ENCODE measurements at regions not wholly inside any gene's neighbourhood (a gene's known extent, or its start where the extent isn't known, plus 50 kb on each side); places are given as distances from the start of the nearest gene placed in this dataset.

DNA sequence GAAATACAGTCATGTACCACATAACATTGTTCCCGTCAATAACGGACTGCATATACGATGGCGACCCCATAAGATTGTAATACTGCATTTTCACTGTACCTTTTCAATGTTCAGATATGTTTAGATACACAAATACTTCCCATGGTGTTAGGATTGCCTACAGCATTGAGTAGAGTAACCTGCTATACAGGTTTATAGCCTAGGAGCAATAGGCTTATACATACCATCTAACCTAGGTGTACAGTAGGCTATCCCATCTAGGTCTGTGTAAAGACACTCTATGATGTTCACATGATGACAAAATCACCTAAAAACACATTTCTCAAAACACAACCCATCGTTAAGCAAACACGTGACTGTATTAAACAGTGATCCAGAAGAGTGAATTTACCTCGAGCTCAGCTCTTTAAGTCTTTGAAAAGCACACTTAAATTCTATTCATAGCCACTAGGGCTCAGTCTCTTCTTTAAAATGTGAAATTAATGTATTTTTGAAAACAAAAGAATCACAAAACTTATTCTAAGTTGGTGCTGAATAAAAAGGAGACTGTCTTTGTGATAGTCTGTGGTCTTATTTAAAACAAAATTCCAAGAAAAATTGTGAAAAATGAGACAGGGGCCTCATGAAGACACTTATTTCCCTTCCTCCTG is 239.1 kb upstream of the ARID2 start:
- DNase-seq (ENCODE audit: low spot score) = no peak
- no peaks in the 10 kb centered on the region for H3K9me3 ChIP-seq (ENCODE audit: low read depth, low read length, poor library complexity, severe bottlenecking)
- H3K27me3 ChIP-seq (replicated peaks; ENCODE audit: insufficient read depth, low read depth, low read length, poor library complexity) = no peaks in the 10 kb centered on the region
- POLR2A ChIA-PET (ENCODE audit: low non-redundant PET) = no interaction called here
- H3K4me3 ChIP-seq (ENCODE audit: low read depth, low read length, poor library complexity, severe bottlenecking) = no peak overlapping the region
- TF ChIP-seq, protein P1, sequence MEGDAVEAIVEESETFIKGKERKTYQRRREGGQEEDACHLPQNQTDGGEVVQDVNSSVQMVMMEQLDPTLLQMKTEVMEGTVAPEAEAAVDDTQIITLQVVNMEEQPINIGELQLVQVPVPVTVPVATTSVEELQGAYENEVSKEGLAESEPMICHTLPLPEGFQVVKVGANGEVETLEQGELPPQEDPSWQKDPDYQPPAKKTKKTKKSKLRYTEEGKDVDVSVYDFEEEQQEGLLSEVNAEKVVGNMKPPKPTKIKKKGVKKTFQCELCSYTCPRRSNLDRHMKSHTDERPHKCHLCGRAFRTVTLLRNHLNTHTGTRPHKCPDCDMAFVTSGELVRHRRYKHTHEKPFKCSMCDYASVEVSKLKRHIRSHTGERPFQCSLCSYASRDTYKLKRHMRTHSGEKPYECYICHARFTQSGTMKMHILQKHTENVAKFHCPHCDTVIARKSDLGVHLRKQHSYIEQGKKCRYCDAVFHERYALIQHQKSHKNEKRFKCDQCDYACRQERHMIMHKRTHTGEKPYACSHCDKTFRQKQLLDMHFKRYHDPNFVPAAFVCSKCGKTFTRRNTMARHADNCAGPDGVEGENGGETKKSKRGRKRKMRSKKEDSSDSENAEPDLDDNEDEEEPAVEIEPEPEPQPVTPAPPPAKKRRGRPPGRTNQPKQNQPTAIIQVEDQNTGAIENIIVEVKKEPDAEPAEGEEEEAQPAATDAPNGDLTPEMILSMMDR (conservative IDR thresholded peaks at IDR 0.05; ENCODE audit: low read depth, low read length) = no peak; the same call in 1 of the 2 replicates
- no peak for TF ChIP-seq EZH2 (IDR thresholded peaks at IDR 0.05; ENCODE audit: borderline replicate concordance, low read depth, low read length, poor library complexity, severe bottlenecking)
- no peaks in the 10 kb centered on the region for H3K36me3 ChIP-seq (ENCODE audit: insufficient read depth, low read length, poor library complexity, severe bottlenecking)
- BruUV-seq (replicated peaks) = no TSS peak
- CTCF ChIA-PET = no interaction called here
- H3K4me1 ChIP-seq (ENCODE audit: insufficient read depth, low read length, poor library complexity, severe bottlenecking) = no peaks in the 10 kb centered on the region
- no peak overlapping the region for H3K27ac ChIP-seq (ENCODE audit: low read depth, low read length, poor library complexity, severe bottlenecking)
- intact Hi-C loops (cut with micrococcal nuclease; ENCODE audit: unreplicated experiment) = no loop called here

DNA sequence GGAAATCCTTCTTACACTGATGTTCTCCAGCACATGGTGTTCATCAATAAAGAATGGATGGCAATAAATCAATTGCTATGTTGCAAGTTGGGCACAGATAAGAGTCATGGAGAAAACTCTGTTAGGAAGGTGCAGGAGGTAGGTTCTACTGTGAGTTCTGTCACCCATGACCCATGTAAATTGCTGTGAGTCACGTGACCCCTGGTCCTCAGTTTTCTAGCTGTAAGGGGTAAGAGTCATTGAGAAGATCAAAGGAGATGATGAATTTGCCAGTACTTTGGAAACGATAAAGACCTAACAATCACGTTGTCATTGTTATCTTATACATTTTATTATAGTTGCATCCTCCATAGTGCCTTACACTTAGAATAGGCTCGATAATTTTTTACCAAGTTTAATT is 235.2 kb upstream of the ARID2 start:
- H3K4me1 ChIP-seq (ENCODE audit: insufficient read depth, low read length, poor library complexity, severe bottlenecking) = no peaks in the 10 kb centered on the region
- no peak overlapping the region for H3K4me3 ChIP-seq (ENCODE audit: low read depth, low read length, poor library complexity, severe bottlenecking)
- ChIA-PET CTCF (no interaction called here), POLR2A (ENCODE audit: low non-redundant PET) (no interaction called here)
- H3K27ac ChIP-seq (ENCODE audit: low read depth, low read length, poor library complexity, severe bottlenecking) = no peak overlapping the region
- H3K9me3 ChIP-seq (ENCODE audit: low read depth, low read length, poor library complexity, severe bottlenecking) = no peaks in the 10 kb centered on the region
- intact Hi-C loops (cut with micrococcal nuclease; ENCODE audit: unreplicated experiment) = no loop called here
- no peaks in the 10 kb centered on the region for H3K27me3 ChIP-seq (replicated peaks; ENCODE audit: insufficient read depth, low read depth, low read length, poor library complexity)
- DNase-seq (ENCODE audit: low spot score) = no peak
- TF ChIP-seq, protein P1 (conservative IDR thresholded peaks at IDR 0.05; ENCODE audit: low read depth, low read length) = no peak
- TF ChIP-seq EZH2 (IDR thresholded peaks at IDR 0.05; ENCODE audit: borderline replicate concordance, low read depth, low read length, poor library complexity, severe bottlenecking) = no peak
- no peaks in the 10 kb centered on the region for H3K36me3 ChIP-seq (ENCODE audit: insufficient read depth, low read length, poor library complexity, severe bottlenecking)
- BruUV-seq (replicated peaks) = no TSS peak

- POLR2A ChIA-PET (ENCODE audit: low non-redundant PET) = no interaction called here
- no TSS peak for BruUV-seq (replicated peaks)
- Histone ChIP-seq H3K4me1 (ENCODE audit: insufficient read depth, low read length, poor library complexity, severe bottlenecking) (no peaks in the 10 kb centered on the region), H3K36me3 (ENCODE audit: insufficient read depth, low read length, poor library complexity, severe bottlenecking) (no peaks in the 10 kb centered on the region), H3K9me3 (ENCODE audit: low read depth, low read length, poor library complexity, severe bottlenecking) (no peaks in the 10 kb centered on the region), H3K27me3 (replicated peaks; ENCODE audit: insufficient read depth, low read depth, low read length, poor library complexity) (no peaks in the 10 kb centered on the region), H3K4me3 (ENCODE audit: low read depth, low read length, poor library complexity, severe bottlenecking) (no peak overlapping the region), H3K27ac (ENCODE audit: low read depth, low read length, poor library complexity, severe bottlenecking) (no peak overlapping the region)
- TF ChIP-seq, protein P1 (conservative IDR thresholded peaks at IDR 0.05; ENCODE audit: low read depth, low read length) = no peak
- no peak for TF ChIP-seq EZH2 (IDR thresholded peaks at IDR 0.05; ENCODE audit: borderline replicate concordance, low read depth, low read length, poor library complexity, severe bottlenecking)
- DNase-seq (ENCODE audit: low spot score) = no peak
- CTCF ChIA-PET = no interaction called here
- intact Hi-C loops (cut with micrococcal nuclease; ENCODE audit: unreplicated experiment) = no loop called here
Measured at GRCh38 chr12:45498645-45499044, 230.9 kb upstream of the ARID2 start.

Measured in A673 (cell line).